HCT116 (cell line): ENCODE measurements at regions not wholly inside any gene's neighbourhood (a gene's known extent, or its start where the extent isn't known, plus 50 kb on each side); places are given as distances from the start of the nearest gene placed in this dataset.

Experiments
- CTCF ChIP-seq, 3 experiments: fragments of 200-600 bp in 1 of 3; sonication (generic) in 1 of 3; IDR thresholded peaks in 2 of 3; conservative IDR thresholded peaks in 1 of 3; 2 replicates each; pipeline ENCODE4 v1.5.1; 2012 to 2017; ENCODE audit warnings: low read depth in 2 of 3, low read length in 2 of 3, antibody characterized with exemption in 1 of 3, borderline replicate concordance in 1 of 3, control low read depth in 1 of 3, mild to moderate bottlenecking in 1 of 3, mixed read lengths in 1 of 3, mixed run types in 1 of 3, moderate library complexity in 1 of 3; ENCODE audit not compliant: insufficient read depth in 1 of 3
- EZH2 ChIP-seq: fragments of 200-600 bp; sonication (generic); IDR thresholded peaks from 2 replicates; pipeline ENCODE4 v1.6.1; 2017; ENCODE audit warnings: antibody characterized with exemption, mixed run types
- EZH2phosphoT487 ChIP-seq: fragments of 200-600 bp; IDR thresholded peaks from 2 replicates; pipeline ENCODE4 v1.6.1; 2018; ENCODE audit warnings: antibody characterized with exemption, borderline replicate concordance
- RAD21 ChIP-seq: IDR thresholded peaks from 2 replicates; pipeline ENCODE4 v1.6.1; 2012; ENCODE audit warnings: low read depth, mild to moderate bottlenecking
- TF ChIP-seq, protein P1 (sequence below): IDR thresholded peaks from 2 replicates; pipeline ENCODE4 v1.6.1; 2012; ENCODE audit warnings: low read depth
- TF ChIP-seq, protein P2 (sequence below): IDR thresholded peaks from 2 replicates; pipeline ENCODE4 v1.6.1; 2012

DNA sequence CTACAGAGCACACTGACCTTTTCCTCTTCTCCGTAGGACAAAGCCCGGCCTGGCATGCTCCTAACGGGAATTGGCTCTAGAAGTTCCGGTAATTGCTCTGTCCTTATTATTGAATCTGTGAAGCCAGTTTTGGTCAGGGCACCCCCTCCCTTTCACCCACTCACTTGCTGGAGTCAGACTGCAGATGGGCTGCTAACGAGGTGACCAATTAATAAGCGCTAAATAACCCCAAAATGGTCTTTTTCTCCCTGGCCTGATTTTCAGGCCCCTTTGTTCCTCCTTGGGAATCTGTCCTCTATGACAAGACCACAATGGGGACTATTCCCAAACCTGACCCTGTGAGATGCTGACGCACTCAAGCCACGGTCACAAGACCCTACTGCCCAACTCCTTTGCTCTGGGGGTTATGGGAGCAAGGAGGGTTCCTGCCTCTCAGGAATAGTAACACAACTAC is 610.0 kb upstream of the CADM1 start:
- TF ChIP-seq RAD21 = no peak
- TF ChIP-seq, protein P1, sequence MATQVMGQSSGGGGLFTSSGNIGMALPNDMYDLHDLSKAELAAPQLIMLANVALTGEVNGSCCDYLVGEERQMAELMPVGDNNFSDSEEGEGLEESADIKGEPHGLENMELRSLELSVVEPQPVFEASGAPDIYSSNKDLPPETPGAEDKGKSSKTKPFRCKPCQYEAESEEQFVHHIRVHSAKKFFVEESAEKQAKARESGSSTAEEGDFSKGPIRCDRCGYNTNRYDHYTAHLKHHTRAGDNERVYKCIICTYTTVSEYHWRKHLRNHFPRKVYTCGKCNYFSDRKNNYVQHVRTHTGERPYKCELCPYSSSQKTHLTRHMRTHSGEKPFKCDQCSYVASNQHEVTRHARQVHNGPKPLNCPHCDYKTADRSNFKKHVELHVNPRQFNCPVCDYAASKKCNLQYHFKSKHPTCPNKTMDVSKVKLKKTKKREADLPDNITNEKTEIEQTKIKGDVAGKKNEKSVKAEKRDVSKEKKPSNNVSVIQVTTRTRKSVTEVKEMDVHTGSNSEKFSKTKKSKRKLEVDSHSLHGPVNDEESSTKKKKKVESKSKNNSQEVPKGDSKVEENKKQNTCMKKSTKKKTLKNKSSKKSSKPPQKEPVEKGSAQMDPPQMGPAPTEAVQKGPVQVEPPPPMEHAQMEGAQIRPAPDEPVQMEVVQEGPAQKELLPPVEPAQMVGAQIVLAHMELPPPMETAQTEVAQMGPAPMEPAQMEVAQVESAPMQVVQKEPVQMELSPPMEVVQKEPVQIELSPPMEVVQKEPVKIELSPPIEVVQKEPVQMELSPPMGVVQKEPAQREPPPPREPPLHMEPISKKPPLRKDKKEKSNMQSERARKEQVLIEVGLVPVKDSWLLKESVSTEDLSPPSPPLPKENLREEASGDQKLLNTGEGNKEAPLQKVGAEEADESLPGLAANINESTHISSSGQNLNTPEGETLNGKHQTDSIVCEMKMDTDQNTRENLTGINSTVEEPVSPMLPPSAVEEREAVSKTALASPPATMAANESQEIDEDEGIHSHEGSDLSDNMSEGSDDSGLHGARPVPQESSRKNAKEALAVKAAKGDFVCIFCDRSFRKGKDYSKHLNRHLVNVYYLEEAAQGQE = no peak
- no peak for TF ChIP-seq EZH2phosphoT487
- no peak for TF ChIP-seq CTCF (IDR thresholded peaks at IDR 0.05 in 2 of 3, conservative IDR thresholded peaks at IDR 0.05 in 1 of 3; ENCODE audit: borderline replicate concordance in 1 of 3, insufficient read depth in 1 of 3, low read depth in 2 of 3, low read length in 2 of 3)
- TF ChIP-seq EZH2 = no peak
- TF ChIP-seq, protein P2, sequence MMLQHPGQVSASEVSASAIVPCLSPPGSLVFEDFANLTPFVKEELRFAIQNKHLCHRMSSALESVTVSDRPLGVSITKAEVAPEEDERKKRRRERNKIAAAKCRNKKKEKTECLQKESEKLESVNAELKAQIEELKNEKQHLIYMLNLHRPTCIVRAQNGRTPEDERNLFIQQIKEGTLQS = no peak
